ENCODE measurements at regions not wholly inside any gene's neighbourhood (a gene's known extent, or its start where the extent isn't known, plus 50 kb on each side); places are given as distances from the start of the nearest gene placed in this dataset.

GRCh38 chr9:38158628-38159027, 89.6 kb upstream of the SHB start:
- TF ChIP-seq CTCF (conservative IDR thresholded peaks at IDR 0.05), result no peak
- no peak overlapping the region for H3K4me3 Mint-ChIP-seq
- H4K8ac ChIP-seq (replicated peaks; ENCODE audit: insufficient read length, low read depth, low read length), result no peak overlapping the region

More at GRCh38 chr9:38158628-38159027, 89.6 kb upstream of the SHB start:
- H2BK20ac ChIP-seq (ENCODE audit: low read depth, low read length, poor library complexity, severe bottlenecking), result no peak overlapping the region
- H3K4me1 ChIP-seq (ENCODE audit: insufficient read depth, low read length), result no peaks in the 10 kb centered on the region
- H2BK12ac ChIP-seq (ENCODE audit: insufficient read length, low read depth, low read length), result no peak overlapping the region
- no peak overlapping the region for H3K23ac ChIP-seq (ENCODE audit: insufficient read length, low read depth, low read length)
- no peak overlapping the region for H3K4me2 ChIP-seq (ENCODE audit: insufficient read depth, insufficient read length, low read length)
- H3K18ac ChIP-seq (ENCODE audit: insufficient read length, low read depth, low read length), result no peak overlapping the region
- H2BK15ac ChIP-seq (ENCODE audit: low read depth, low read length), result no peak overlapping the region
- no peaks in the 10 kb centered on the region for H3K79me1 ChIP-seq (ENCODE audit: insufficient read depth, low read depth, low read length, poor library complexity, severe bottlenecking)
- H3K27ac ChIP-seq (ENCODE audit: insufficient read length, low read depth, low read length), result no peak overlapping the region
- Mint-ChIP-seq H3K27me3 (ENCODE audit: low read depth) (peaks cover 53% of the 10 kb centered on the region), H3K27ac (no peak overlapping the region), H3K36me3 (ENCODE audit: insufficient read depth in 1 of 3, low read depth in 3 of 3) (no peaks in the 10 kb centered on the region), H3K4me1 (peaks cover 0 to 2% of the 10 kb centered on the region in 2 experiments; a peak in 1 of 4 replicates), H3K9me3 (no peaks in the 10 kb centered on the region)
- no CpG with 5 or more reads among the region's 4 CpGs for WGBS (ENCODE audit: extremely low coverage, insufficient read length, low lambda C conversion rate)
- no peaks in the 10 kb centered on the region for H3K27me3 ChIP-seq (ENCODE audit: insufficient read depth, low read length)
- DNase-seq, result no peak
- no peak overlapping the region for H4K5ac ChIP-seq (ENCODE audit: insufficient read length, low read depth, low read length)
- no peak overlapping the region for H3K9ac ChIP-seq (ENCODE audit: extremely low read depth, insufficient read length, low read length)
- no peaks in the 10 kb centered on the region for H4K20me1 ChIP-seq (ENCODE audit: control insufficient read depth, insufficient read depth, insufficient read length)
- H3K79me2 ChIP-seq (ENCODE audit: insufficient read depth, low read length), result no peaks in the 10 kb centered on the region
- no peak overlapping the region for H2BK120ac ChIP-seq (ENCODE audit: low read depth, low read length, poor library complexity, severe bottlenecking)
- H3K56ac ChIP-seq (ENCODE audit: insufficient read length, low read depth, low read length), result no peak overlapping the region
- no peak overlapping the region for H3K4ac ChIP-seq (ENCODE audit: low read depth, low read length)
- no peak overlapping the region for H2AFZ ChIP-seq (ENCODE audit: low read length)
- H2AK5ac ChIP-seq (ENCODE audit: insufficient read length, low read length), result no peak overlapping the region
- no peak overlapping the region for H4K91ac ChIP-seq (ENCODE audit: insufficient read length, low read depth, low read length)
- no peak overlapping the region for H3K14ac ChIP-seq (ENCODE audit: insufficient read depth, low read length)
- no peak overlapping the region for H2BK5ac ChIP-seq (ENCODE audit: insufficient read length, low read length)
- no peak overlapping the region for H3T11ph ChIP-seq (ENCODE audit: low read length)
- H3K23me2 ChIP-seq (ENCODE audit: insufficient read length, low read depth, low read length, poor library complexity, severe bottlenecking), result no peaks in the 10 kb centered on the region
- H3K9me3 ChIP-seq (ENCODE audit: control insufficient read depth, low read depth, low read length), result no peaks in the 10 kb centered on the region

Data from H9 (cell line).